ENCODE measurements at regions not wholly inside any gene's neighbourhood (a gene's known extent, or its start where the extent isn't known, plus 50 kb on each side); places are given as distances from the start of the nearest gene placed in this dataset.

- TF ChIP-seq EZH2 (IDR thresholded peaks at IDR 0.05; ENCODE audit: low read length, unreplicated experiment), result no peak
- no peak for TF ChIP-seq CTCF (conservative IDR thresholded peaks at IDR 0.05; ENCODE audit: low read depth, low read length)
Measured at GRCh38 chr2:219967247-219968245, 340.1 kb downstream of the SLC4A3 start.
